ENCODE measurements at regions not wholly inside any gene's neighbourhood (a gene's known extent, or its start where the extent isn't known, plus 50 kb on each side); places are given as distances from the start of the nearest gene placed in this dataset.

DNA sequence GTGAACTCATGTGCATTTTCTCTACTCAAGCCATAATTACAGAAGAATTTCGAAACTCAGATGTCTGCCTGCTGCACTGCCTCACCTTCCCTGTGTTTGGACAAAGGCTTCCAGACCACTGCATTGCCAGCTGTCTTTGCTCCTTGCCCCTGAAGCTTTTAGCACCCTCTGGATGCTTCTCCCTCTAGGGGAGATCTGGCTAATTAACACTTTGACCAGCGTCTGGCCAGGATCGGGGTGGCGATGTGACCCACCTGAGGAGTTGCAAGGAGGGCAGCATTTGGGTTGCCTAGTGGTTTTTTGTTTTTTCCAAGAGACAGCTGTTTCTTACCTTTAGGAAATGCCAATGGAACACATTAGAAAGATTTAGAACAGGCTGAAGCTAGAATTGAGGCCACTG, 127.7 kb upstream of the ZNF536 start:
- H3K9ac ChIP-seq (ENCODE audit: low read length) = no peak overlapping the region
- no peak overlapping the region for H3K27ac ChIP-seq (ENCODE audit: low read length)
- H3K36me3 ChIP-seq (replicated peaks; ENCODE audit: low read depth, low read length) = no peaks in the 10 kb centered on the region
- no peaks in the 10 kb centered on the region for H3K9me3 ChIP-seq (ENCODE audit: insufficient read depth, low read length)
- H4K20me1 ChIP-seq (ENCODE audit: insufficient read depth, low read length) = no peaks in the 10 kb centered on the region
- H3K4me2 ChIP-seq (ENCODE audit: low read length) = no peak overlapping the region
- TF ChIP-seq, protein P1, sequence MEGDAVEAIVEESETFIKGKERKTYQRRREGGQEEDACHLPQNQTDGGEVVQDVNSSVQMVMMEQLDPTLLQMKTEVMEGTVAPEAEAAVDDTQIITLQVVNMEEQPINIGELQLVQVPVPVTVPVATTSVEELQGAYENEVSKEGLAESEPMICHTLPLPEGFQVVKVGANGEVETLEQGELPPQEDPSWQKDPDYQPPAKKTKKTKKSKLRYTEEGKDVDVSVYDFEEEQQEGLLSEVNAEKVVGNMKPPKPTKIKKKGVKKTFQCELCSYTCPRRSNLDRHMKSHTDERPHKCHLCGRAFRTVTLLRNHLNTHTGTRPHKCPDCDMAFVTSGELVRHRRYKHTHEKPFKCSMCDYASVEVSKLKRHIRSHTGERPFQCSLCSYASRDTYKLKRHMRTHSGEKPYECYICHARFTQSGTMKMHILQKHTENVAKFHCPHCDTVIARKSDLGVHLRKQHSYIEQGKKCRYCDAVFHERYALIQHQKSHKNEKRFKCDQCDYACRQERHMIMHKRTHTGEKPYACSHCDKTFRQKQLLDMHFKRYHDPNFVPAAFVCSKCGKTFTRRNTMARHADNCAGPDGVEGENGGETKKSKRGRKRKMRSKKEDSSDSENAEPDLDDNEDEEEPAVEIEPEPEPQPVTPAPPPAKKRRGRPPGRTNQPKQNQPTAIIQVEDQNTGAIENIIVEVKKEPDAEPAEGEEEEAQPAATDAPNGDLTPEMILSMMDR (IDR thresholded peaks at IDR 0.05; ENCODE audit: low read depth, low read length) = no peak
- TF ChIP-seq EZH2phosphoT487 (IDR thresholded peaks at IDR 0.05; ENCODE audit: low read depth) = no peak
- no peaks in the 10 kb centered on the region for H3K79me2 ChIP-seq (ENCODE audit: low read length)
- H3K27me3 ChIP-seq (ENCODE audit: low read depth, low read length) = peaks cover 15% of the 10 kb centered on the region
- H3K4me1 ChIP-seq (ENCODE audit: low read length) = no peaks in the 10 kb centered on the region
- no peak overlapping the region for H3K4me3 ChIP-seq (ENCODE audit: low read length)
- no peak overlapping the region for H2AFZ ChIP-seq (ENCODE audit: low read depth, low read length)

DNA sequence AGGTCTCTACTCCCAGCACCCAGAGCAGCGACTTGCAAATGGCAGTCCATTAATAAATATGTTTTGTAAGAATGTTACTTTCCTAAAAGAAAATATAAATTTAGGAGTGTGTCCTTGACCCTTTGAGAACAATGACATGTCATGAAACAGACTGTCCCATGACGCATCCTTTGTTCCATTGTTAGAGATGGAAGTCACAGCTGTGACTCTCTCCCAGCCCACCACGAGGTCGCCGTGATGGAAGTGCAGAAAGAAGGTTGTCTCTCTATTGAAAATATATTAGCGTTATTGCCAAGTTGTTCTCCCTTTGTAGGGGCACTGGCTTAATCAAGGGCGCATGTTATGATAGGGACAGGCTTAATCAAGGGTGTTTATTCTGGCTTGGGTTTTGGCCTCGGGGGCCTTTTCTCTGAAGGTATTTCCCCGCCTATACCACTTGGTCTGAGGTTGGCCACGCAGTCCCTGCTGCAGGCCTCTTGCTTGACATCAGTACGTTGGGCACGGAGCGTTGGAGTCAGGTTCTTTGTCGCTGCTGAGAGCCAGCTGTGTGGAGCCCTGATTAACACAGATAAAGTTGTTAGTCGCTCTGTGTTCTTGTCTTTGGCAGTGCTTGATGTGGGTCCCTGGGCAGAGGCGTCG, 126.7 kb upstream of the ZNF536 start:
- no peak overlapping the region for H2AFZ ChIP-seq (ENCODE audit: low read depth, low read length)
- peaks cover 22% of the 10 kb centered on the region for H3K27me3 ChIP-seq (ENCODE audit: low read depth, low read length)
- H3K4me2 ChIP-seq (ENCODE audit: low read length) = no peak overlapping the region
- no peaks in the 10 kb centered on the region for H3K79me2 ChIP-seq (ENCODE audit: low read length)
- H3K36me3 ChIP-seq (replicated peaks; ENCODE audit: low read depth, low read length) = no peaks in the 10 kb centered on the region
- H3K27ac ChIP-seq (ENCODE audit: low read length) = no peak overlapping the region
- H3K9ac ChIP-seq (ENCODE audit: low read length) = no peak overlapping the region
- TF ChIP-seq, protein P1 (IDR thresholded peaks at IDR 0.05; ENCODE audit: low read depth, low read length) = no peak
- TF ChIP-seq EZH2phosphoT487 (IDR thresholded peaks at IDR 0.05; ENCODE audit: low read depth) = no peak
- no peaks in the 10 kb centered on the region for H3K9me3 ChIP-seq (ENCODE audit: insufficient read depth, low read length)
- H3K4me3 ChIP-seq (ENCODE audit: low read length) = no peak overlapping the region
- no peaks in the 10 kb centered on the region for H4K20me1 ChIP-seq (ENCODE audit: insufficient read depth, low read length)
- no peaks in the 10 kb centered on the region for H3K4me1 ChIP-seq (ENCODE audit: low read length)

DNA sequence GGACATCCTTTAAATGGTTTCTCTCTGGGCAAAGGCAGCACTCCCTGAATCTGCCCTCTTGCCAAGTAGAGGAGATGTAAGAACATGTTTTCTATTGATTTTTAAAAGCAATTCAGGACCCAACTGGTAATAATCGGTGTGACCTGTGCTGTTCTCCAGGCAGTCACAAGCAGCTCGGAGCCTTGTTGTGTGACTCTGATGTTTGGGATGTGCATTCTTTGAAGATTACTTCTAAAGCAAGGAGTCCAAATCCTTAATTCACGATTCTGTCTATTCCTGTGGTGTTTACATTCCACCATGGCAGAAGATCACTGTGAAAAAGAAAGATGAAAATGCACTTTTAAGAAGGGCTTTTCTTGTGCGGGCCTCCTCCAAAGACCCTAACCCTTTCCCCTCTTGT, 122.3 kb upstream of the ZNF536 start:
- Histone ChIP-seq H3K27me3 (ENCODE audit: low read depth, low read length) (peaks cover 23% of the 10 kb centered on the region; the same call in 1 of the 2 replicates), H3K4me1 (ENCODE audit: low read length) (no peaks in the 10 kb centered on the region), H3K36me3 (replicated peaks; ENCODE audit: low read depth, low read length) (no peaks in the 10 kb centered on the region), H3K4me3 (ENCODE audit: low read length) (no peak overlapping the region), H2AFZ (ENCODE audit: low read depth, low read length) (no peak overlapping the region), H4K20me1 (ENCODE audit: insufficient read depth, low read length) (no peaks in the 10 kb centered on the region), H3K79me2 (ENCODE audit: low read length) (no peaks in the 10 kb centered on the region), H3K9me3 (ENCODE audit: insufficient read depth, low read length) (no peaks in the 10 kb centered on the region), H3K9ac (ENCODE audit: low read length) (no peak overlapping the region), H3K4me2 (ENCODE audit: low read length) (no peak overlapping the region), H3K27ac (ENCODE audit: low read length) (no peak overlapping the region)
- TF ChIP-seq EZH2phosphoT487 (IDR thresholded peaks at IDR 0.05; ENCODE audit: low read depth) = no peak
- TF ChIP-seq, protein P1 (IDR thresholded peaks at IDR 0.05; ENCODE audit: low read depth, low read length) = no peak

DNA sequence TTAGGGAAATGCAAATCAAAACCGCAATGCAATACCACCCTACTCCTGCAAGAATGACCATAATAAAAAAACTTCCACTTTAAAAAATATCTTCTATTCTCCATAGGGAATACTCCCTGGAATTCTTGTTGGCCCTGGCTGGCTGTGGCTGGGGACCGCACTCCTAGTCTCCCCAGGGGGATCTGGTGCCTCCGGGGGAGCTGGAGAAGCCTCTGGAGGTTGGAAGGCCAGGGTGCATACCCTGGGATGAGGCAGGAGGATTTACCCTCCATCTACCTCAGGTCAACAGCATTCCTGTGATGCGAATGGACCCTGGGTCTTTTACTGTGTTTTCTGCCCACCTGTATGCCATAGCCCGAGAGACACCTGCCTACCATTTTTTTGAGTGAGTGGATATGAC, 120.0 kb upstream of the ZNF536 start:
- Histone ChIP-seq H3K36me3 (replicated peaks; ENCODE audit: low read depth, low read length) (no peaks in the 10 kb centered on the region), H3K9ac (ENCODE audit: low read length) (no peak overlapping the region), H3K79me2 (ENCODE audit: low read length) (no peaks in the 10 kb centered on the region), H3K9me3 (ENCODE audit: insufficient read depth, low read length) (no peaks in the 10 kb centered on the region), H3K4me3 (ENCODE audit: low read length) (no peak overlapping the region), H3K4me1 (ENCODE audit: low read length) (no peaks in the 10 kb centered on the region), H3K4me2 (ENCODE audit: low read length) (no peak overlapping the region), H2AFZ (ENCODE audit: low read depth, low read length) (no peak overlapping the region), H3K27me3 (ENCODE audit: low read depth, low read length) (peaks cover 31% of the 10 kb centered on the region), H4K20me1 (ENCODE audit: insufficient read depth, low read length) (no peaks in the 10 kb centered on the region), H3K27ac (ENCODE audit: low read length) (no peak overlapping the region)
- TF ChIP-seq EZH2phosphoT487 (IDR thresholded peaks at IDR 0.05; ENCODE audit: low read depth) = no peak
- TF ChIP-seq, protein P1 (IDR thresholded peaks at IDR 0.05; ENCODE audit: low read depth, low read length) = no peak

Data from OCI-LY3 (cell line).